ENCODE measurements at regions not wholly inside any gene's neighbourhood (a gene's known extent, or its start where the extent isn't known, plus 50 kb on each side); places are given as distances from the start of the nearest gene placed in this dataset.

GRCh38 chr13:74266861-74267260, 132.7 kb upstream of the KLF12 start:
- TF ChIP-seq REST (IDR thresholded peaks at IDR 0.05; ENCODE audit: insufficient read depth in 1 of 2, low read depth in 2 of 2, low read length in 1 of 2): no peak
- TF ChIP-seq CTCF (IDR thresholded peaks at IDR 0.05): no peak
- no peak for TF ChIP-seq TCF7L2 (IDR thresholded peaks at IDR 0.05; ENCODE audit: low read depth, low read length)
- no peak for TF ChIP-seq SIN3A (IDR thresholded peaks at IDR 0.05; ENCODE audit: borderline replicate concordance, insufficient read depth, low read depth, low read length)
- TF ChIP-seq POLR2AphosphoS5 (IDR thresholded peaks at IDR 0.05; ENCODE audit: low read depth, low read length): no peak

Data from Panc1 (cell line).